Stomach smooth muscle (tissue), 2 donors: ENCODE measurements at regions not wholly inside any gene's neighbourhood (a gene's known extent, or its start where the extent isn't known, plus 50 kb on each side); places are given as distances from the start of the nearest gene placed in this dataset.
"Not testable (repeated sequence)": the region's sequence is repeated elsewhere in the genome, so short reads cannot be mapped to it uniquely, and the experiment has no call there.

Source experiments
- H3K27ac ChIP-seq: one replicate; pipeline ENCODE4 v1.7.0; 2013; ENCODE audit warnings: mild to moderate bottlenecking, low read length, inconsistent platforms
- H3K27me3 ChIP-seq, 2 donors: one replicate each; pipeline ENCODE4 v1.7.0; 2013; ENCODE audit warnings: low read length in 2 of 2; ENCODE audit not compliant: insufficient read depth in 2 of 2, control insufficient read depth in 1 of 2
- H3K36me3 ChIP-seq, 2 donors: one replicate each; pipeline ENCODE4 v1.7.0; 2013; ENCODE audit warnings: low read length in 2 of 2; ENCODE audit not compliant: control insufficient read depth in 2 of 2, insufficient read depth in 2 of 2
- H3K4me1 ChIP-seq: one replicate; pipeline ENCODE4 v1.7.0; 2013; ENCODE audit warnings: low read length; ENCODE audit not compliant: control insufficient read depth, insufficient read depth
- H3K4me3 ChIP-seq, 2 donors: one replicate each; pipeline ENCODE4 v1.7.0; 2013; ENCODE audit warnings: low read length in 2 of 2
- H3K9ac ChIP-seq, 2 donors: one replicate each; pipeline ENCODE4 v1.7.0; 2013; ENCODE audit warnings: low read length in 2 of 2, mild to moderate bottlenecking in 1 of 2
- H3K9me3 ChIP-seq, 2 donors: one replicate each; pipeline ENCODE4 v1.7.0; 2013; ENCODE audit warnings: low read length in 2 of 2; ENCODE audit not compliant: control insufficient read depth in 2 of 2
- donor health status: healthy.
- donor health status: Pancreatic carcinoma.

DNA sequence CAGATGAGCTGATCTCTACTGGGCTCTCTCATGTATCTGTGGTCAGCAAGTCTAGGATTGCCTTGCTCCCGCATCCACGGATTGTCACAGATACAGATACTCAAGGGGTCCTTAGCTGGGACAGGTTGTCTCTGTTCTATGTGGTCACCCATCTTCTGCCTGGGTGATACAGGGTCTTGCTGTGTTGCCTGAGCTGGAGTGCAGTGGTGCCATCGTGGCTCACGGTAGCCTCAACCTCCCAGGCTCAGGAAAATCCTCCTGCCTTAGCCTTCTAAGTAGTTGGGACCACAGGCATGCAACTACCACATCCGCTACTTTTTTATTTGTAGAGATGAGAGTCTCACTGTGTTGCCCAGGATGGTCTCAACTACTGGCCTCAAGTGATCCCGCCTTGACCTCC, 72.5 kb upstream of the ZNF217 start:
- Histone ChIP-seq H3K9me3 (no peaks in the 10 kb centered on the region), H3K4me3 (no peak overlapping the region), H3K27me3 (no peaks in the 10 kb centered on the region), H3K9ac (no peak overlapping the region), H3K36me3 (no peaks in the 10 kb centered on the region), H3K4me1 (peaks cover 5% of the 10 kb centered on the region), H3K27ac (no peak overlapping the region)

GRCh38 chr20:53664121-53664520, 70.5 kb upstream of the ZNF217 start:
- Histone ChIP-seq H3K9me3 (no peaks in the 10 kb centered on the region), H3K4me3 (no peak overlapping the region), H3K9ac (no peak overlapping the region), H3K36me3 (no peaks in the 10 kb centered on the region), H3K27ac (no peak overlapping the region), H3K4me1 (peaks cover 16% of the 10 kb centered on the region), H3K27me3 (no peaks in the 10 kb centered on the region)

DNA sequence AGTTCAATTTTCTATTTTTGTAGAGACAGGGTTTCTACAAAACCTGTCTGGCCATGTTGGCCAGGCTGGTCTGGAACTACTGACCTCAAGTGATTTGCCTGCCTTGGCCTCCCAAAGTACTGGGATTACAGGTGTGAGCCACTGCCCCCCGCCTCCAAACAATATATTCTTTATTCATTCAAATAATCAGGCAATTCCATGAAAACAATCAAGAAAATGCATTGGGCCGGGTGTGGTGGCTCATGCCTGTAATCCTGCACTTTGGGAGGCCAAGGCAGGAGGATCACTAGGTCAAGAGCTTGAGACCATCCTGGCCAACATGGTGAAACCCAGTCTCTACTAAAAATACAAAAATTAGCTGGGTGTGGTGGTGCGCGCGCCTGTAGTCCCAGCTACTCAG, 69.9 kb upstream of the ZNF217 start:
- not testable (repeated sequence) for H3K9me3 ChIP-seq, H3K9ac ChIP-seq, H3K27ac ChIP-seq, H3K27me3 ChIP-seq, H3K36me3 ChIP-seq, H3K4me3 ChIP-seq
- H3K4me1 ChIP-seq: peaks cover 16% of the 10 kb centered on the region

- Histone ChIP-seq H3K27me3 (no peaks in the 10 kb centered on the region), H3K4me1 (peaks cover 16% of the 10 kb centered on the region), H3K4me3 (no peak overlapping the region), H3K36me3 (no peaks in the 10 kb centered on the region), H3K27ac (no peak overlapping the region), H3K9me3 (no peaks in the 10 kb centered on the region), H3K9ac (no peak overlapping the region)
Observed at GRCh38 chr20:53662595-53662994, 69.0 kb upstream of the ZNF217 start.

GRCh38 chr20:53660947-53661381, 67.3 kb upstream of the ZNF217 start:
- Histone ChIP-seq H3K36me3 (no peaks in the 10 kb centered on the region), H3K27me3 (no peaks in the 10 kb centered on the region), H3K4me3 (peak overlapping the region; percentile 44 to 71), H3K9me3 (no peaks in the 10 kb centered on the region), H3K27ac (peak overlapping the region; percentile 53), H3K9ac (no peak overlapping the region), H3K4me1 (peaks cover 16% of the 10 kb centered on the region)

DNA sequence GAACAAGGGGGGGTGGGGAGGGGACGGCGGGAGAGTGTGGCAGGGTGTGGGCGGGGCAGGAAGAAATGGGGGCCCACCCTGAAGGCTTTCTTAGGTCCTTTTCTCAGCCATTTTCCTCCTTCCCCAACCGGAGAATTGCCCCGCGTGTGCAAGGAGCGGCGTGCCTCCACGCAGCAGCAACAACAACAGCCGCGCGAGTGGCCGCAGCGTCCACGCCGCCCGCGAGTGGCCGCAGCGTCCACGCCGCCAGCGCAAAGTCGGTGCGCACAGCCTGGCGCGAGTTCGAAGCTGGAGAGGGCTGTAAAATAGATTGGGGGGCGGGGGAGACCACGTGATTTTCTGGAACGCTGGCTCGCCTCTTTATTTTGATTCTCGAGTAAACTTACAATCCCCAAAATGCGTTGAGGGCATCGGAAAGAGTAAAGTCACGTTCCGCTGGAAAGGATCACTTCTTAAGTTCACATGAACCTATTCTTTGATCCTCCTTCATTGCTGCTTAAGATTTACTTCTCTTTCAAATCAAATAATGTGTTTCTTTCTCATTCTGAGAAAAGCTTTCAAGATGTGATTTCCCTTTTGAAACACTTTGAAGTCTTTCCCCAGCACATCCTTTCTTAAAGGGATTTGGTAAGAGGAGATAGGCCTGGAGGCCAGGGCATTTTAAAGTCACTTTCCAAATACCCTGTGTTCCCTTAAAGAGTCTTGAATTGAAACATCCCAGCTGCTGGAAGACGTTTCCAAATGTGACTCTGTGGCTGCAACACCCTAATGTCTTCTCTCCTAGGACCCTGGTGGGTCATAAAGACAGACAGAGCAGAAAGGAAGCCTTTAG, 66.7 kb upstream of the ZNF217 start:
- H3K27me3 ChIP-seq: no peaks in the 10 kb centered on the region
- H3K9me3 ChIP-seq: no peaks in the 10 kb centered on the region
- H3K27ac ChIP-seq: peak overlapping the region; percentile 53
- H3K4me3 ChIP-seq: peak overlapping the region; percentile 44 to 71
- peak overlapping the region; percentile 3 to 6 for H3K9ac ChIP-seq
- no peaks in the 10 kb centered on the region for H3K36me3 ChIP-seq
- H3K4me1 ChIP-seq: peaks cover 16% of the 10 kb centered on the region

DNA sequence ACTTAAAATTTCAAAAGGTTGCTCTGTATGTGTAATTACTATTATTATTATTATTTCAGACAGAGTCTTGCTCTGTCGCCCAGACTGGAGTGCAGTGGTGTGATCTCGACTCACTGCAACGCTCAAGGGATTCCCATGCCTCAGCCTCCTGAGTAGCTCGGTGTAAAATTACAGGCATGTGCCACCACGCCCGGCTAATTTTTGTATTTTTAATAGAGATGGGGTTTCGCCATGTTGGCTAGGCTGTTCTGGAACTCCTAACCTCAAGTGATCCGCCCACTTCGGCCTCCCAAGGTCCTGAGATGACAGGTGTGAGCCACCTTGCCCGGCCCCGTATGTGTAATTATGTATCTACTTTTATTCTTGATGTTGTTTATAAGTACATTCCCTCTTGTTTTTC, 65.3 kb upstream of the ZNF217 start:
- no peaks in the 10 kb centered on the region for H3K36me3 ChIP-seq
- peaks cover 16% of the 10 kb centered on the region for H3K4me1 ChIP-seq
- H3K4me3 ChIP-seq: no peak overlapping the region
- no peak overlapping the region for H3K9ac ChIP-seq
- H3K27ac ChIP-seq: no peak overlapping the region
- H3K9me3 ChIP-seq: no peaks in the 10 kb centered on the region
- H3K27me3 ChIP-seq: no peaks in the 10 kb centered on the region

DNA sequence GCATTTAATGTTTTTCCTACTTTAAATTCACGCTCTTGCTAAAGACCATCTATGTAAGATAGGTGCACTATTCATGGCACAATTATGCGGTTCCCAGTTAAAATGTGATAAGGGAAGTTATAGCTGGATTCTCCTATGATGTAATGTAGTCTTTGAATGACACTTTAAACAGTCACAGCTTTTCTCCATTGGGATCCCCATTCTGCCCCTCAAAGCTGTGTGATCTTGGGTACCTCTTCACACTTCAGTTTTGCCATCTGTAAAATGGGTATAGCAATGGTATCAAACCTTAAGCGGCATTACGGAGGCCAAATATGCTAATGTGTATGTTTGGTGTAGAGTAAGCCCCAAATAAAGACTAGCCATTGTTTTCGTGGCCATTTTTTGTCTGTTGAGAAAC, 64.7 kb upstream of the ZNF217 start:
- H3K4me1 ChIP-seq: peaks cover 16% of the 10 kb centered on the region
- no peak overlapping the region for H3K4me3 ChIP-seq
- H3K9me3 ChIP-seq: no peaks in the 10 kb centered on the region
- no peaks in the 10 kb centered on the region for H3K27me3 ChIP-seq
- no peak overlapping the region for H3K27ac ChIP-seq
- H3K36me3 ChIP-seq: no peaks in the 10 kb centered on the region
- no peak overlapping the region for H3K9ac ChIP-seq

DNA sequence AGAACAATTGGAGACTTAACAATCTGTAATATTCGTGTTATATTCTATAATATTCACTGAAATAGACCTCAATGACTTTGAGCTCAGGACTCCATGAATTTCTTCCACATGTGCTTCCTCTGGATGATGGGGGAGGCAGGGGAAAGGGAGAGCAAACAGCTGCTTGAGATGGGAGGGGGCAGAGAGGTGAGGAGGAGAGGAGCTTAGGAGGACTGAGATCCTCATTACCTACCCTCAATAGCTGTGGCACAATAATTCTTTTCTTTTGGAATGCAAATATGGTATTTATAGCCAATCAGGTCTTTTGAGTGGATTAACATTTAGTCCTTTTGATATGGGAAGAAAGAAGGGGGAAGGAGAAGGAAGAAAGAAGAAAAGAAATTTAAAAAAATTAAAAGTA, 64.1 kb upstream of the ZNF217 start:
- Histone ChIP-seq H3K9ac (no peak overlapping the region), H3K27me3 (no peaks in the 10 kb centered on the region), H3K36me3 (no peaks in the 10 kb centered on the region), H3K9me3 (no peaks in the 10 kb centered on the region), H3K4me1 (peaks cover 16% of the 10 kb centered on the region), H3K4me3 (no peak overlapping the region), H3K27ac (no peak overlapping the region)

DNA sequence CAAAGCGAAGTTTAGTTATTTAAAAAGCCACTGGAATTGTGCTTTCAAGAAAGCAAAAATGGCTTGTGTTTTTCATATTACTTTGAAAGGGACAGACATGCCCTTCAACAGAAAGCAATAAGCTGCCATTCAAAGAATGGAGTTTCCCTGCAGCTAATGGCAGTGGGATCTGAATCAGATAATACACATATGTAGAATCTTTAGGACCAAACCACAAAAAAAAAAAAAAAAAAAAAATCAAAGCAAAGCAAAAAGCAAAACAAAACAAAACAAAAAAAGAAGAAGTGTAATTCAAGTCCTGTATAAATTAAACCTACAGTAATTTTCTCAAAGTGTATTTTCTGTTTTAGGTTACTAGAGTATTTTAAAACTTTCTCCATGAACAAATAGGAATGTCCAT, 63.6 kb upstream of the ZNF217 start:
- no peaks in the 10 kb centered on the region for H3K27me3 ChIP-seq
- H3K4me3 ChIP-seq: no peak overlapping the region
- no peaks in the 10 kb centered on the region for H3K36me3 ChIP-seq
- H3K4me1 ChIP-seq: peaks cover 16% of the 10 kb centered on the region
- no peak overlapping the region for H3K9ac ChIP-seq
- no peak overlapping the region for H3K27ac ChIP-seq
- no peaks in the 10 kb centered on the region for H3K9me3 ChIP-seq
